ENCODE measurements at regions not wholly inside any gene's neighbourhood (a gene's known extent, or its start where the extent isn't known, plus 50 kb on each side); places are given as distances from the start of the nearest gene placed in this dataset.

DNA sequence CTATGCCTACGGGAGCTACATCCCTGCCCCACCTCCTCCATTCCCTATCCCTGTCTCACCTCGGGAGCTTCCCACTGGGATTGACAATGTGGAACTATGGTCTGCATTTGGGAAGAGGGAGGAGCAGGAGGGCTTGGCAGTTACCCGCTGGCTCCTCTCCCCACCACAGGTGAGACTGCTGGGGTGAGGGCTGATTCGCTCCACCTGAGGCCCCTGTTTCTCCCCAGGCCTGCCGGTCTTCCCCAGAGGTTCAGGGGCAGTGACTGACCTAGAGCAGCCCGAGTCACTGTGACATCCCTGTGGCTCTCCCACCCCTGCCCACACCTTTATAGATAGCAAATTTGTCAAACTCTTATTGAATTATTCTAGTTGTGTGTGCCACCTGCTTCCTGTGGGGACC is 252.6 kb downstream of the GLRX3 start:
- TF ChIP-seq, protein P1, sequence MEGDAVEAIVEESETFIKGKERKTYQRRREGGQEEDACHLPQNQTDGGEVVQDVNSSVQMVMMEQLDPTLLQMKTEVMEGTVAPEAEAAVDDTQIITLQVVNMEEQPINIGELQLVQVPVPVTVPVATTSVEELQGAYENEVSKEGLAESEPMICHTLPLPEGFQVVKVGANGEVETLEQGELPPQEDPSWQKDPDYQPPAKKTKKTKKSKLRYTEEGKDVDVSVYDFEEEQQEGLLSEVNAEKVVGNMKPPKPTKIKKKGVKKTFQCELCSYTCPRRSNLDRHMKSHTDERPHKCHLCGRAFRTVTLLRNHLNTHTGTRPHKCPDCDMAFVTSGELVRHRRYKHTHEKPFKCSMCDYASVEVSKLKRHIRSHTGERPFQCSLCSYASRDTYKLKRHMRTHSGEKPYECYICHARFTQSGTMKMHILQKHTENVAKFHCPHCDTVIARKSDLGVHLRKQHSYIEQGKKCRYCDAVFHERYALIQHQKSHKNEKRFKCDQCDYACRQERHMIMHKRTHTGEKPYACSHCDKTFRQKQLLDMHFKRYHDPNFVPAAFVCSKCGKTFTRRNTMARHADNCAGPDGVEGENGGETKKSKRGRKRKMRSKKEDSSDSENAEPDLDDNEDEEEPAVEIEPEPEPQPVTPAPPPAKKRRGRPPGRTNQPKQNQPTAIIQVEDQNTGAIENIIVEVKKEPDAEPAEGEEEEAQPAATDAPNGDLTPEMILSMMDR (IDR thresholded peaks at IDR 0.05; ENCODE audit: insufficient read depth, low read length, poor library complexity, severe bottlenecking) = no peak
- no peaks in the 10 kb centered on the region for H3K27me3 ChIP-seq (ENCODE audit: control insufficient read depth, insufficient read depth, low read length)
- no peak for DNase-seq (ENCODE audit: low read depth)

DNA sequence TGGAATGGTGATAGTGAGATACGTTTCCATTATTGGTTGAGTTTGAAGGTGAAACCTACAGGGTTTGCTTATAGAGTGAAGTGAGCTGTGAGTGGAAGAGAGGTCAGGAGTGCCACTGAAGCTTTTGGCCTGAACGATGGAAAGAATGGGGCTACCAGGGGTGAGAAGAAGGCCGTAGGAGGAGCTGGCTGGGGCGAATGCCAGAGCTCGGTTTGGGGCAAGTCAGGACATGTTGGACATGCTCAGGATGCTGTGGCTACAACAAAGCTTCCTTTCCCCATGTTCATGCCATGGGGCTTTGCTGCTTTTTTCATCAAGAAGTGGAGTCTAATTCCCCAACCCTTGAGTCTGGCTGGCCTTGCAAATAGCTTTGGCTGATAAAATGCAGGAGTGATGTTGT is 253.7 kb downstream of the GLRX3 start:
- Histone ChIP-seq H3K4me3 (ENCODE audit: low read depth, low read length) (no peak overlapping the region), H3K27me3 (ENCODE audit: control insufficient read depth, insufficient read depth, low read length) (no peaks in the 10 kb centered on the region), H3K36me3 (ENCODE audit: control insufficient read depth, insufficient read depth, low read length) (no peaks in the 10 kb centered on the region)
- no peak for DNase-seq (ENCODE audit: low read depth)
- TF ChIP-seq, protein P1 (IDR thresholded peaks at IDR 0.05; ENCODE audit: insufficient read depth, low read length, poor library complexity, severe bottlenecking) = no peak

More for the DNA sequence above, 252.6 kb downstream of the GLRX3 start:
- H3K4me3 ChIP-seq (ENCODE audit: low read depth, low read length) = no peak overlapping the region
- no peaks in the 10 kb centered on the region for H3K36me3 ChIP-seq (ENCODE audit: control insufficient read depth, insufficient read depth, low read length)

- DNase-seq (ENCODE audit: low read depth) = no peak
- Histone ChIP-seq H3K27me3 (ENCODE audit: control insufficient read depth, insufficient read depth, low read length) (no peaks in the 10 kb centered on the region), H3K4me3 (ENCODE audit: low read depth, low read length) (no peak overlapping the region), H3K36me3 (ENCODE audit: control insufficient read depth, insufficient read depth, low read length) (no peaks in the 10 kb centered on the region)
- TF ChIP-seq, protein P1 (IDR thresholded peaks at IDR 0.05; ENCODE audit: insufficient read depth, low read length, poor library complexity, severe bottlenecking) = no peak
These were observed 255.8 kb downstream of the GLRX3 start for GRCh38 chr10:130392031-130392430.

- no peak for DNase-seq (ENCODE audit: low read depth)
- TF ChIP-seq, protein P1 (IDR thresholded peaks at IDR 0.05; ENCODE audit: insufficient read depth, low read length, poor library complexity, severe bottlenecking) = no peak
- no peak overlapping the region for H3K4me3 ChIP-seq (ENCODE audit: low read depth, low read length)
- no peaks in the 10 kb centered on the region for H3K36me3 ChIP-seq (ENCODE audit: control insufficient read depth, insufficient read depth, low read length)
- H3K27me3 ChIP-seq (ENCODE audit: control insufficient read depth, insufficient read depth, low read length) = no peaks in the 10 kb centered on the region
These were observed 257.2 kb downstream of the GLRX3 start for GRCh38 chr10:130393342-130393741.

DNA sequence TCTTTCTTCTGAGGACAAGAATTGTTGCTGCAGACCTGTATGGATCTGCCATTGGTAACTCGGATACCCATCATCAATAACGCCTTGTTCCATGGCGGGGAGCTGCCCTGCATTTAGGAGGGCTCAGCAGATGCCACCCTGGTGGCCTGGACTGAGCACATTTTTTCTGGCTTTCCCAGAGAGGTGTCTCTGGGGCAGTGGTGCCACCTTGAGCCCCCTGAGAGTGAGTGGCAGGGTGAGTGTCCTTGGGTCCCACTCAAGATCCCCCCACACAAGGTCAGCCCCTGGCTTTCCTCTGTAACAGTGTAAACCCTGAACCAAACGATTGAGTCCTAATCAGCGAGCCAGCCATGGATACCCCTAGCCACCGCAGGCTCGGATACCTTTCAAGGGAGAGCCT is 258.6 kb downstream of the GLRX3 start:
- H3K4me3 ChIP-seq (ENCODE audit: low read depth, low read length) = no peak overlapping the region
- TF ChIP-seq, protein P1 (IDR thresholded peaks at IDR 0.05; ENCODE audit: insufficient read depth, low read length, poor library complexity, severe bottlenecking) = no peak
- no peak for DNase-seq (ENCODE audit: low read depth)
- no peaks in the 10 kb centered on the region for H3K27me3 ChIP-seq (ENCODE audit: control insufficient read depth, insufficient read depth, low read length)
- no peaks in the 10 kb centered on the region for H3K36me3 ChIP-seq (ENCODE audit: control insufficient read depth, insufficient read depth, low read length)

DNA sequence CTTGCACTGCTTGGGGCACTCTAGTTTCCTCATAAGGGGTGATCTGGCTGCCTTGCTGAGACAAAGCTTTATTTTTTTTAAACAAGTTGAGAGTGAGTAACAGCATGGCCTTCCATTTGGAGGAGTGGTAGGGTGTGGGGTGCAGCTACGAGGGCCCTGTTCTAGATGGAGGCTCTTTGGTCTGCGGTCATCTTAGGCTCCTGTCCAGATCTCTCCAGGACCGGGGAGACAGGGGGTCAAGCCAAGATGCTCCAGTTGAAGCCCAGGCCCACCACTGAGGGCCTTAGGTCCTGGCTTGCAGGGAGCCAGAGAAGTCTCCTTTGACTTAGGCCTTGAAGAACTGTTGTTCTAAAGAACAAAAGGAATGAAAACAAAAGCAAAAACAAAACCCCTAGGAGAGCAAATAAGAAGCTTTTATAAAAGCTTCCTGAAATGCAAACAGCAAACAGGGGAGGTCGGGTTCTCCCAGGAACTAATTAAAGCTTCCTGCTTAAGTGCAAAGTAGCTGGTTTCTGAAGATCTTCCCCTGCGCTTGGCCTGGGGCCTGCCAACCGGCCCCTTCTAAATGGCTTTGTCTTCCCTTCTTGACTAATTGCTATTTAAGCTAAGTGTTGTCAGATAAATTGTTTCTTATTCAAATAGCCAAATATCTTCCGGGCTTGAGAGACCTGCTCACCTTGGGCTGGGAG is 259.2 kb downstream of the GLRX3 start:
- TF ChIP-seq, protein P1 (IDR thresholded peaks at IDR 0.05; ENCODE audit: insufficient read depth, low read length, poor library complexity, severe bottlenecking) = no peak
- Histone ChIP-seq H3K36me3 (ENCODE audit: control insufficient read depth, insufficient read depth, low read length) (no peaks in the 10 kb centered on the region), H3K27me3 (ENCODE audit: control insufficient read depth, insufficient read depth, low read length) (no peaks in the 10 kb centered on the region), H3K4me3 (ENCODE audit: low read depth, low read length) (no peak overlapping the region)
- DNase-seq (ENCODE audit: low read depth) = no peak
